Prostate gland (tissue), 2 donors: ENCODE measurements at regions not wholly inside any gene's neighbourhood (a gene's known extent, or its start where the extent isn't known, plus 50 kb on each side); places are given as distances from the start of the nearest gene placed in this dataset.

Source experiments
- POLR2A ChIP-seq: fragments of 450-650 bp; IDR thresholded peaks from one replicate; pipeline ENCODE4 v1.6.1; 2016; ENCODE audit warnings: antibody characterized with exemption, mild to moderate bottlenecking
- TF ChIP-seq, protein P1 (sequence below), 4 experiments: fragments of 200-600 bp in 2 of 4; fragments of 450-650 bp in 2 of 4; sonication (generic) in 2 of 4; IDR thresholded peaks; 1 replicate in 3 of 4; 2 replicates in 1 of 4; pipeline ENCODE4 v1.5.1; 2016 to 2019; ENCODE audit warnings: antibody characterized with exemption in 4 of 4, mild to moderate bottlenecking in 2 of 4, moderate library complexity in 2 of 4

DNA sequence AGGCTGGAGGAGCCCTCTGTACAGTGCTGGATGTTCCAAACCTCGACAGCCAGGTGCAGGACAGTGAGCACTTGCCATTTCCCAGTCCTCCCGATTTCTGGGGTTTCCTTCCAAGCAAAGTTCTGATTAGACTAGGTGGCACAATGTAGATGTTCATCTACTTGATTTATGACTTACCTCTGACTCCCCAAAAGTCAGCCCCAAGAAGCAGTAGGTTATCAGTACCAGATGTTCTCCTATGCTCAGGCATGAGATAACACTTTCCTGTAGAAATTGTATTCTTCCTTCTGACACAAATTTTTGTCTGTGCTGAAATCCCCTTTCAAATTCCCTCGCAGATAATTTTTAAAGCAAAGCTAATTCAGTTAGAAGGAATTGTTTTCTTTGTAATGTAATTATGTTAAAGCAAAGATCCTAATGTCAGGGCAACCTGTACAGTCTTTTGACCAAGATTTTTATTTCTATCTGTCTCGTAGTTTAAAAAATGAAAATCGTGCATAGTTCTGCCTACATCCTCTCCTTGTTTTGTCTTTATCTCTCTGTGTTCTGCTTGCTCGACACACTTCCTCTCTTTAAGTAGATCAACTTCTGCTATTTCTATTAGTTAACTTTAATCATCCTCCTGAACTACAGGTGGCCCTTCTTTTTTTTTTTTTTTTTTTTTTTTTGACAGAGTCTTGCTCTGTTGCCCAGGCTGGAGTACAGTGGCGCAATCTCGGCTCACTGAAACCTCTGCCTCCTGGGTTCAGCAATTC lies 102.4 kb upstream of the PJA2 start:
- TF ChIP-seq, protein P1, sequence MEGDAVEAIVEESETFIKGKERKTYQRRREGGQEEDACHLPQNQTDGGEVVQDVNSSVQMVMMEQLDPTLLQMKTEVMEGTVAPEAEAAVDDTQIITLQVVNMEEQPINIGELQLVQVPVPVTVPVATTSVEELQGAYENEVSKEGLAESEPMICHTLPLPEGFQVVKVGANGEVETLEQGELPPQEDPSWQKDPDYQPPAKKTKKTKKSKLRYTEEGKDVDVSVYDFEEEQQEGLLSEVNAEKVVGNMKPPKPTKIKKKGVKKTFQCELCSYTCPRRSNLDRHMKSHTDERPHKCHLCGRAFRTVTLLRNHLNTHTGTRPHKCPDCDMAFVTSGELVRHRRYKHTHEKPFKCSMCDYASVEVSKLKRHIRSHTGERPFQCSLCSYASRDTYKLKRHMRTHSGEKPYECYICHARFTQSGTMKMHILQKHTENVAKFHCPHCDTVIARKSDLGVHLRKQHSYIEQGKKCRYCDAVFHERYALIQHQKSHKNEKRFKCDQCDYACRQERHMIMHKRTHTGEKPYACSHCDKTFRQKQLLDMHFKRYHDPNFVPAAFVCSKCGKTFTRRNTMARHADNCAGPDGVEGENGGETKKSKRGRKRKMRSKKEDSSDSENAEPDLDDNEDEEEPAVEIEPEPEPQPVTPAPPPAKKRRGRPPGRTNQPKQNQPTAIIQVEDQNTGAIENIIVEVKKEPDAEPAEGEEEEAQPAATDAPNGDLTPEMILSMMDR (IDR thresholded peaks at IDR 0.05) = no peak
- no peak for TF ChIP-seq POLR2A
